ENCODE measurements at regions not wholly inside any gene's neighbourhood (a gene's known extent, or its start where the extent isn't known, plus 50 kb on each side); places are given as distances from the start of the nearest gene placed in this dataset.

- no peak overlapping the region for H3K27ac ChIP-seq
- DNase-seq (ENCODE audit: low read depth, low spot score): no peak
Measured at GRCh38 chr15:98565566-98565965, 82.8 kb upstream of the IGF1R start.

DNA sequence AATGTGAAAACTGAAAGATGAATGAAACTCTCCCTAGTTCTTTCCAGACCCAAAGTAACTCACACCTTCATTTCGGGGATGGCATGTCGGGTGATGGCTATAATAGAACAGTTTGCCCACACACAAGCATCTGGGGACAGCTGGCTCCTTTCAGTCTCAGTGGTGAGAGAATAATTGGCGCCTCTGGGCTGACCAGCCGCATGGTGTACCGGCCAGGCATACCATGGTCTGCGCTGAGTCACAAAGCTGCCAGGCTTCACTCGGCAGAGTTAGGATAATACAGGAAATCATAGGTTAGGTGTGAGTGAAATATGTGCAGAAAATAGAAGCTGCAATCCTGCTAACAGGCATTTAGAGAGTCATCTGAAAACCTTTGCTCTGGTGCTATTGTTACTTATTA is 80.4 kb upstream of the IGF1R start:
- DNase-seq (ENCODE audit: low read depth, low spot score): no peak
- no peak overlapping the region for H3K27ac ChIP-seq

DNA sequence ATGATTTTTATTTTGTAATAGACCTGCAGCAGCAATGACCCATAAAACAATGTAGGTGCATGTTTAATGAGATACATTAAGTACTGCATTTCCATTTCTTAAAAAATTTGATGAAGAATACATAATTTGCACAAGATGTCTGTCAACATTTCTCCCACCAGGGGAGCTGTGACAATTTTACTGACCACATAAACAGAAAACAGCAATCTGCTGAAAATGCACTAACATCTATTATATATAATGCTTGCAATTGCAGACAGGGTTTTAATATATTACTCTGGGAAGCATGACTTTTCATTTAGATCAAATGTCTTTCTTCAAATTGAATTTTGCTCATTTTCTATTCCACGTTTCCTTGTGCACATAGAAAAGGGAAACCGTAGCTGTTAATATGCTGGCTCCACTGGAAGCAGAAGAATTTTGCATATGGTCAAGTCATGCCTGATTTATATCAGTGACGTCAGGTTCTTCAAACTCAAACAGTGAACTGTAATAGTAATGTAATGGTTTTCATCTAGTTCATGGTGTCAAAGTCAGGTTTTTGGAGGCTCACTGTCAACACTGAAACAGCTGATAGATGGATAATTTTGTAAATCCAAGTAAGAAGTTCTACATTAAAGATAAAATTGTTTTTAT is 79.8 kb upstream of the IGF1R start:
- DNase-seq (ENCODE audit: low read depth, low spot score): no peak
- H3K27ac ChIP-seq: no peak overlapping the region

GRCh38 chr15:98570119-98570518 is 78.2 kb upstream of the IGF1R start:
- H3K27ac ChIP-seq: no peak overlapping the region
- DNase-seq (ENCODE audit: low read depth, low spot score): no peak

DNA sequence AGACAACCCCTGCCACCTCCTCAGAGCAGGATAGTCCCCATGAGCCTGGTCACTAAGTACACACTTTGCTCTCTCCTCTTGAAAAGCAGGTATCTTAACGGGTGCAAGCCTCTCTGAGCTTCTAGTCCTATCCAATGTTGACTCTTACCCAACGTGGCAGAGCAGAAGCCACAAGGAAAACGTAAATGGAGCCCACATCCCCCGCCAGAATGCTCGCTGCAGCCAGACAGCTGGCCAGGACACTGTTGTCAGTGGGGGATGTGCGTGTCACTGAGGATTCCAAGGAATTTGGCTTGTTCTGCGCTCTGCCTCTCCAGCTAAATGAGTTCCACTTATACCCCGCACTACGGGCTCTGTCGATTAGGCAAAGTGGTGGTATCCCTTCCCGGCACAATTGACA is 67.8 kb upstream of the IGF1R start:
- DNase-seq (ENCODE audit: low read depth, low spot score): no peak
- no peak overlapping the region for H3K27ac ChIP-seq

DNA sequence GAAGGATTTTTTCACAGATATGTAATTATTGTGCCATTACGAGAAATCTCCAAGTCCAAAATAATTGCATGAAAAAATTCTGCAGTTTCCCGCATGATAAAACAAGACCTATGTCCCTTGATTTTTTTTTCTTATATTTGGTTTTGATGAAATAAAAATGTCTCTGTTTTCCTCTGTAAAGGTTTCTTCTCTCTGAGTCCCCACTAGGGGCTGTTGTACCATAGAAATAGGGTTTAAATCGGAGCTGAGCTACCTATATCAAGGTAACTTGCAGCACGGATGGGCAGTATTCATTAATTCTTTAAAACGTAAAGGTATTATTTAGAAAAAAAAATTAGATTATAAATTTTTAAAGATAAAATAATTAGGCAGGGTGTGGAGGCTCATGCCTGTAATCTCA is 66.6 kb upstream of the IGF1R start:
- no peak for DNase-seq (ENCODE audit: low read depth, low spot score)
- H3K27ac ChIP-seq: no peak overlapping the region

DNA sequence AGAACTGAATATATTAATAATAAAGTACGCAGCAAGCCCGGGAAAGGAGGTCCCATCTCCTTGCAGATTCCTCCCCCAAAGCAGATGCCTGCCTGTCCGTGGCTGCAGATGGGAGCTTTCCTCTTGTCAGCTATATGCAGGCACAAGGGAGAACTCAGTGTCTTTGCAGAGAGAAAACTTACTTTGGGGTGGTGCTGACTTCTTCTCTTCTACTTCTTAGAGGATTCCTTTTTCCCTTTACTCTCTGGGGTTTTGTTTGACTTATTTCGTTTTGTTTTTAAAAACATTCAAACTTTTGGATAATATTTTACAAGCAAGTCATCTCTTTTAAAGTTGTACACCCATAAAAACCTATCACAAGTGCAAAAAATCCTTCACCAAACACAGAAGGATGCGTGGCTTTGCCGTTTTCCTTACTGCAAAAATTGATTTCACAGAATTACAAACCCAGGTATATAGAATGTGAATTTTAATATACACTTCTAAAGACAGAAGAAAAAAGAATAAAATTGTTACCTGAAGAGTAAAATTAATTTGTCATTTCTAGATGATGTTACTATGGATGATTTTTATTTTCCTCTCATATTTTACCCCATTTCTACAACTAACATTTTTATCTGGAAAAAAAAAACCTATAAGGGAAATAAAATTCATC is 65.3 kb upstream of the IGF1R start:
- H3K27ac ChIP-seq: no peak overlapping the region
- no peak for DNase-seq (ENCODE audit: low read depth, low spot score)

DNA sequence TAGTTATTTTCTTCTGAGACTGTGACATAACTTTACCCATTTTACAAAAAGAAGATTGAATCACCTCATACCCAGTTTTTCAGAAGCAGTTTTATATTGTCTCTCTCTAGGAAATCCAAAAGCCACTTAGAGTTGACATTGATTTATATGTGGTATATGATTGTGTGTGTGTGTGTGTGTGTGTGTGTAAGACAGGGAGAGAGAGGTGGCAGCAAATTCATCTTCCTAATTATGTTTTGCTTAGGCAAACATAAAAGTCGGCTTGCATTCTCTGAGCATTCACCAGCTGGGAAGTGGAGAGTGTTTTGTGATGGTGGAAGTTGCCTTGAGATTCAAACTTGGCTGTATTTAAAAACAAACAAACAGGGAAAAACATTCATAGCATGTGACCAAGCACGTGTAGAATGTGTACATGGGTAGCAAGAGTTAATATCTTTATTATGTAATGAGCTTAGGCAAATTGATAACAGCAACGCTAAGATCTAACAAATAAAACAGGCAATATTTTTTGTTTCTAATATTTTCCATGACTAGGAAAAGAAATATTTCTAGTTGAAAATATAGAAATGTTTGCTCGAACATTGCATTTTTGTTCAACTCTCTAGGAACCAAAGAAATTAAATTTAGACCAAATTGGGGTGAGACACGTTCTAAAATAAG is 64.4 kb upstream of the IGF1R start:
- DNase-seq (ENCODE audit: low read depth, low spot score): no peak

DNA sequence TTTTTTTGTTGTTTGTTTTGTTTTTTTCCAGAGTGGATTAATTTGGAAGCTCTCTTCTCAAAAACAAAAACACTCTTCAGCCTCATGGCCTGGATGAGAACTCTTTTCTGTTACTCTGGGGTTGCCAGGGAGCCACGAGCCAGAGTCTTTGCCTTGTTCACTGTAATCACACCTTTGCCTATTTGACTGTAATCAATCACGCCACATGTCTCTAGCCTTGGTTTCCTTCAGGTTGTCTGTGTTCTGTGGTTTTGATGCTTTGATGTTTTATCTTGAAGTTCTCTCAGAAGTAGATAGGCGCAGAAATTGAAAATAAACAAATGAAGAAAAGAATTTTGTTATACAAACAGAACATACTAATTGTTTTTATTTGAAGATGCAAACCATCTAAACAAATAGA is 62.3 kb upstream of the IGF1R start:
- no peak overlapping the region for H3K27ac ChIP-seq
- DNase-seq (ENCODE audit: low read depth, low spot score): no peak

More for the DNA sequence above, 64.4 kb upstream of the IGF1R start:
- no peak overlapping the region for H3K27ac ChIP-seq

GRCh38 chr15:98592136-98592535 is 56.2 kb upstream of the IGF1R start:
- no peak overlapping the region for H3K27ac ChIP-seq
- no peak for DNase-seq (ENCODE audit: low read depth, low spot score)

DNA sequence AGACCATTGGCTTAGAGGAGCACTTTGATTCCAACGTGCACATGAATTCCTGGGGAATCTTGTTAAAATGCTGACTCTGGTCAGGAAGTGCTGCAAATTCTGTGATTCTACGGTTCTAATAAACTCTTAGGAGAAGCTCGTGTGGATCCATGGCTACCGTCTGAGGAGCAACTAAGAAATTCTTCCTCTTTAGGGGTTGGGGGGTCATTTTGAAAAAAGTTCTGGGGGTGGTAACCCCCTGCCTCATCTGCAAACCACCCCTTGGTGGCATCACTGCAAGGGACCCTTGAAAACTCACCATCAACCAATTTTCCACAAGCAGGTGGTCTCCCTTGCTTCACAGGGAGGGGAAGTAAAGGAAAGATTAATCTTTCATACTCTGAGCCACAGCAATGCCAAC is 52.2 kb upstream of the IGF1R start:
- no peak overlapping the region for H3K27ac ChIP-seq
- DNase-seq (ENCODE audit: low read depth, low spot score): no peak

DNA sequence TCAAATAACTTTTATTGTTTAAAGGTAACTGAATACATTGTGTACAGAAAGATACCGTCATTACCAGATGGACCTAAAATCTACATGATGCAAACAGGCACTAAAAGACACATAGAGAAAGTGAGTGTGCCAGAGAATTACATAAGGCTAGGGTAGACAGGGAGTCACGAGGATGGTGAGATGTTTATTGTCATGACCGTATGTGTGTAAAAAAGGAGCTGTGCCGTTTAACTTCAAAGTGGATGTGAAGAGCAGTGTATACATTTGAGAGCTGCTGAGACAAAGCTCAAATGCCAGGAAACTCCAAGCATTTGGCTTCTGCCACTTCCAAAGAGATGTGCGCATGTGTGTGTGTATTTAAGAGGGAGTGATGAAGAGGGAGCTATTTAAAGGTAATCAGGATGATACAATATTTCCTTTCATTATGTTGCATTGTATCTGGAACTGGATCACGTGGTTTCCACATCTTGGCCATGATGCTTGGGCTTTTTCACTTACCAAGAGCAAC is 51.4 kb upstream of the IGF1R start:
- no peak for DNase-seq (ENCODE audit: low read depth, low spot score)
- no peak overlapping the region for H3K27ac ChIP-seq

GRCh38 chr15:98597666-98598065 is 50.7 kb upstream of the IGF1R start:
- H3K27ac ChIP-seq: no peak overlapping the region
- no peak for DNase-seq (ENCODE audit: low read depth, low spot score)
